ENCODE measurements at regions not wholly inside any gene's neighbourhood (a gene's known extent, or its start where the extent isn't known, plus 50 kb on each side); places are given as distances from the start of the nearest gene placed in this dataset.

DNA sequence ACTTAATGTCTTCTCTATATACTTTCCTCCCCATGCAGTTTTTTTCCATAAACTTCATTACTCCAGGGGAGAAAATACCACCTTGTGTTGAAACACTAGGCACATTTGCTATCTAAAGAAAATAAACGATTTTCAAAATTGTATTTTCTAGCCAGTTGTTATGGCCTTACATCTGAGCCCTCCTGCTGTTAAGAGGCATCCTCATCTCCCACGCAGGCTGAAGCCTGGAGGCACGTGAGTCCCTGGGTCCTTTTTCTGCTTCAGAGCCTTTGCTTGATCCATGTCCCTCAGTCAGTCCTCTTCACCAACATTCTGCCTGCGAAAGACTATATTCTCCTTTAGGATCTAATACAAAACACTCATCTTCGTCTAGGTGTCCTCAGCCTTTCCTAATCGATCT, 479.6 kb upstream of the ZNF717 start:
- H3K27ac ChIP-seq, result no peak overlapping the region

DNA sequence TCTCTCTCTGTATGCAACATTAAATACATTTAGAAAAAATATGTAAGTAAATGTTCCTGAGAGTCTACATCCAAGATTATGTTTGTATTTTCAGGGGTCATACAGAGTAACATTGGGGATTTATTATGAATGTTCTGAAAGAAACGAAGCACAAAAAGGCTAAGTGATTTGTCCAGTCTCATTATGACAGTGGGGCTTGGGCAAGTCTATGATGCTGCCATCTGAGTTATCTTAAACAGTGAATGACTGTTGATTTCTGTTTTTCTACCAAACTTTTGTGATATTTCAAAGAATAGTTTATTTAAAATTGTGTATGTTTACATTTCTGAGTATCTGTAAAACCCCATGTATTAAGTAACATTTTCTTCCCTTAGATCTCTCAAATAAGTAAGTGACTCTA, 481.2 kb upstream of the ZNF717 start:
- Histone ChIP-seq H2AFZ (no peak overlapping the region), H3K9me3 (ENCODE audit: insufficient read depth, low read depth) (no peaks in the 10 kb centered on the region), H3K27me3 (ENCODE audit: insufficient read depth, low read depth) (no peaks in the 10 kb centered on the region), H3K4me2 (no peak overlapping the region), H3K4me3 (no peak overlapping the region), H3K9me2 (ENCODE audit: insufficient read depth) (no peaks in the 10 kb centered on the region), H3K79me2 (ENCODE audit: low read depth) (no peaks in the 10 kb centered on the region), H4K20me1 (ENCODE audit: insufficient read depth) (no peaks in the 10 kb centered on the region), H3F3A (ENCODE audit: insufficient read depth, low read depth) (no peaks in the 10 kb centered on the region), H3K27ac (no peak overlapping the region), H3K4me1 (replicated peaks; ENCODE audit: insufficient read depth) (no peaks in the 10 kb centered on the region), H3K36me3 (ENCODE audit: low read depth) (no peaks in the 10 kb centered on the region)
- DNase-seq, result no peak
- no TSS peak for BruUV-seq (replicated peaks)
- intact Hi-C loops (cut with micrococcal nuclease; ENCODE audit: unreplicated experiment), result no loop called here
- no peak for TF ChIP-seq EZH2 (IDR thresholded peaks at IDR 0.05; ENCODE audit: low read depth)
- TF ChIP-seq, protein P1, sequence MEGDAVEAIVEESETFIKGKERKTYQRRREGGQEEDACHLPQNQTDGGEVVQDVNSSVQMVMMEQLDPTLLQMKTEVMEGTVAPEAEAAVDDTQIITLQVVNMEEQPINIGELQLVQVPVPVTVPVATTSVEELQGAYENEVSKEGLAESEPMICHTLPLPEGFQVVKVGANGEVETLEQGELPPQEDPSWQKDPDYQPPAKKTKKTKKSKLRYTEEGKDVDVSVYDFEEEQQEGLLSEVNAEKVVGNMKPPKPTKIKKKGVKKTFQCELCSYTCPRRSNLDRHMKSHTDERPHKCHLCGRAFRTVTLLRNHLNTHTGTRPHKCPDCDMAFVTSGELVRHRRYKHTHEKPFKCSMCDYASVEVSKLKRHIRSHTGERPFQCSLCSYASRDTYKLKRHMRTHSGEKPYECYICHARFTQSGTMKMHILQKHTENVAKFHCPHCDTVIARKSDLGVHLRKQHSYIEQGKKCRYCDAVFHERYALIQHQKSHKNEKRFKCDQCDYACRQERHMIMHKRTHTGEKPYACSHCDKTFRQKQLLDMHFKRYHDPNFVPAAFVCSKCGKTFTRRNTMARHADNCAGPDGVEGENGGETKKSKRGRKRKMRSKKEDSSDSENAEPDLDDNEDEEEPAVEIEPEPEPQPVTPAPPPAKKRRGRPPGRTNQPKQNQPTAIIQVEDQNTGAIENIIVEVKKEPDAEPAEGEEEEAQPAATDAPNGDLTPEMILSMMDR (conservative IDR thresholded peaks at IDR 0.05), result no peak
- CTCF ChIA-PET, result no interaction called here
- POLR2A ChIA-PET (ENCODE audit: unreplicated experiment), result no interaction called here

More for the DNA sequence above, 479.6 kb upstream of the ZNF717 start:
- H3K4me2 ChIP-seq, result no peak overlapping the region
- no peaks in the 10 kb centered on the region for H3K4me1 ChIP-seq (replicated peaks; ENCODE audit: insufficient read depth)
- no TSS peak for BruUV-seq (replicated peaks)
- no peak for DNase-seq
- TF ChIP-seq EZH2 (IDR thresholded peaks at IDR 0.05; ENCODE audit: low read depth), result no peak
- TF ChIP-seq, protein P1 (conservative IDR thresholded peaks at IDR 0.05), result no peak
- no peaks in the 10 kb centered on the region for H3K9me3 ChIP-seq (ENCODE audit: insufficient read depth, low read depth)
- H3K9me2 ChIP-seq (ENCODE audit: insufficient read depth), result no peaks in the 10 kb centered on the region
- no peaks in the 10 kb centered on the region for H3K36me3 ChIP-seq (ENCODE audit: low read depth)
- no peaks in the 10 kb centered on the region for H4K20me1 ChIP-seq (ENCODE audit: insufficient read depth)
- CTCF ChIA-PET, result no interaction called here
- H3K27me3 ChIP-seq (ENCODE audit: insufficient read depth, low read depth), result no peaks in the 10 kb centered on the region
- no peak overlapping the region for H3K4me3 ChIP-seq
- POLR2A ChIA-PET (ENCODE audit: unreplicated experiment), result no interaction called here
- intact Hi-C loops (cut with micrococcal nuclease; ENCODE audit: unreplicated experiment), result no loop called here
- H2AFZ ChIP-seq, result no peak overlapping the region
- H3K79me2 ChIP-seq (ENCODE audit: low read depth), result no peaks in the 10 kb centered on the region
- no peaks in the 10 kb centered on the region for H3F3A ChIP-seq (ENCODE audit: insufficient read depth, low read depth)

DNA sequence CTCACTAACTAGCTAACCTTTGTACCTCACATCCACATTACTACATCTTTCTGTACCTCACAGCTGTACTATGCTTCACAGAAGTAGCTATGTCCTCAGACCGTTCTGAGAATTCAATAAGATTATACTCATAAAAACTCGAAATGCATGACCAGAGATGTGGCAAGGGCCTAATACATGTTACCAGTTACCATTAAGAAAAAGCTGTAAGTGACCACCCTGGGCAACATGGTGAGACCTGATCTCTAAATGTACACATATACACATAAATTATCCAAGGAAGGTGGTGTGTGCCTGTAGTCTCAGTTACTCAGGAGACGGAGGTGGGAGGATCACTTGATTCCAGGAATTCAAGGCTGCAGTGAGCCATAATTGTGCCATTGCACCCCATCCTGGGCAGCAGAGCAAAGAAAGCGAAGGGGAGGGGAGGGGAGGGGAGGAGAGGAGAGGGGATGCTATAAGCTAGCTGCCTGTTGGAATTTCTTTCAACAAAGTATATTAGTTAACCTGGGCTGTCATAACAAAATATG, 482.6 kb upstream of the ZNF717 start:
- Histone ChIP-seq H3K9me2 (ENCODE audit: insufficient read depth) (no peaks in the 10 kb centered on the region), H3K79me2 (ENCODE audit: low read depth) (no peaks in the 10 kb centered on the region), H3K27me3 (ENCODE audit: insufficient read depth, low read depth) (no peaks in the 10 kb centered on the region), H3K4me1 (replicated peaks; ENCODE audit: insufficient read depth) (no peaks in the 10 kb centered on the region), H4K20me1 (ENCODE audit: insufficient read depth) (no peaks in the 10 kb centered on the region), H3K4me3 (no peak overlapping the region), H3K36me3 (ENCODE audit: low read depth) (no peaks in the 10 kb centered on the region), H3K4me2 (no peak overlapping the region), H3F3A (ENCODE audit: insufficient read depth, low read depth) (no peaks in the 10 kb centered on the region), H2AFZ (no peak overlapping the region), H3K9me3 (ENCODE audit: insufficient read depth, low read depth) (no peaks in the 10 kb centered on the region), H3K27ac (no peak overlapping the region)
- BruUV-seq (replicated peaks), result no TSS peak
- no peak for TF ChIP-seq EZH2 (IDR thresholded peaks at IDR 0.05; ENCODE audit: low read depth)
- TF ChIP-seq, protein P1 (conservative IDR thresholded peaks at IDR 0.05), result no peak
- no peak for DNase-seq
- ChIA-PET CTCF (no interaction called here), POLR2A (ENCODE audit: unreplicated experiment) (no interaction called here)
- intact Hi-C loops (cut with micrococcal nuclease; ENCODE audit: unreplicated experiment), result no loop called here

Measured in PC-9 (cell line).